HG03442 (cell line): ENCODE measurements at regions not wholly inside any gene's neighbourhood (a gene's known extent, or its start where the extent isn't known, plus 50 kb on each side); places are given as distances from the start of the nearest gene placed in this dataset.
"Not testable (repeated sequence)": the region's sequence is repeated elsewhere in the genome, so short reads cannot be mapped to it uniquely, and the experiment has no call there.

Experiments
- ATAC-seq: cut with Tn5 transposase; IDR thresholded peaks from one replicate; pipeline ENCODE4 v1.9.1; 2021; ENCODE audit warnings: mild to moderate bottlenecking, moderate library complexity; ENCODE audit not compliant: unreplicated experiment

GRCh38 chr3:152209776-152210175, 59.0 kb upstream of the MBNL1 start:
- no peak for ATAC-seq

GRCh38 chr3:152210697-152211096, 58.0 kb upstream of the MBNL1 start:
- no peak for ATAC-seq

GRCh38 chr3:152211655-152212054, 57.1 kb upstream of the MBNL1 start:
- ATAC-seq: no peak

GRCh38 chr3:152213203-152213602, 55.5 kb upstream of the MBNL1 start:
- no peak for ATAC-seq

GRCh38 chr3:152213938-152214337, 54.8 kb upstream of the MBNL1 start:
- ATAC-seq: no peak

- not testable (repeated sequence) for ATAC-seq
Measured at GRCh38 chr3:152216960-152217865, 51.5 kb upstream of the MBNL1 start.

- ATAC-seq: no peak
Measured at GRCh38 chr3:152218602-152219001, 50.1 kb upstream of the MBNL1 start.
